ENCODE measurements at regions not wholly inside any gene's neighbourhood (a gene's known extent, or its start where the extent isn't known, plus 50 kb on each side); places are given as distances from the start of the nearest gene placed in this dataset.

- no peak for TF ChIP-seq CTCF (IDR thresholded peaks at IDR 0.05 in 4 of 5, conservative IDR thresholded peaks at IDR 0.05 in 1 of 5)
- TF ChIP-seq POLR2A (IDR thresholded peaks at IDR 0.05): no peak
Observed at GRCh38 chr11:28696591-28696990, 588.4 kb downstream of the METTL15 start.
